ENCODE measurements at regions not wholly inside any gene's neighbourhood (a gene's known extent, or its start where the extent isn't known, plus 50 kb on each side); places are given as distances from the start of the nearest gene placed in this dataset.

DNA sequence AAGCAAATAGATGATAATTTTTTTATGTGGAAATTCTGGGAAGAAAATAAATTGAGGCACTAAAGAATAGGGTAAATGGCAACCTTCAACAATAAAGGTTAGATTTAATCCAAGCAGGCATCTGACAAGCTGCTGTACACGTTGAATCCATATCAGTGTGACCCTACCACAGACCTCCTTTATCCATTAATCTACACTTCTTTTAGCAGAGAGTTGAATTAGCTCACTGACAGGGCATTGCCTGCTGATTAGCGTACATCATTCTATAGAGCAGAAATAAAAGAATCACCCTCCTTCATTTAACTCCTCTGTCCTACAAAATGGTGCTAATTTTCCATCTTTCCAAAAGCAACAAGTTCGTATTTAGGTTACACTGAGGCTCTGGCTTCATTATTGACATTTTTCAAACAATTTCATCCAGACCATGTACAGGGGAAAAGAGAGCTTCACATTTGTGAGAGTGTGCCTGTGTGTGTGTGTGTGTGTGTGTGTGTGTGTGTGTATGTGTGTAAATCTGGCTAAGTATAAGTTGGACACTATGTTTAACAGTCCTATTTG lies 356.0 kb downstream of the TFEC start:
- TF ChIP-seq ZNF766 (CRISPR knock-in tag; conservative IDR thresholded peaks at IDR 0.05) (no peak), CTCF (IDR thresholded peaks at IDR 0.05 in 2 of 3, conservative IDR thresholded peaks at IDR 0.05 in 1 of 3; ENCODE audit: insufficient read depth in 2 of 3, low read depth in 1 of 3, low read length in 3 of 3) (no peak)
